DND-41 (cell line): ENCODE measurements at regions not wholly inside any gene's neighbourhood (a gene's known extent, or its start where the extent isn't known, plus 50 kb on each side); places are given as distances from the start of the nearest gene placed in this dataset.

Source experiments
- ATAC-seq: fragments of 200-7000 bp; cut with Tn5 transposase; 3 replicates; pipeline ENCODE4 v1.9.1; 2021; ENCODE audit warnings: low read depth; ENCODE audit not compliant: insufficient read depth
- DNase-seq: peaks from one replicate; pipeline ENCODE4 v3.0.0-alpha.2; 2020
- H2AFZ ChIP-seq: 2 replicates; pipeline ENCODE4 v1.6.0; 2012; ENCODE audit warnings: low read depth, low read length
- H3K27ac ChIP-seq: 2 replicates; pipeline ENCODE4 v1.5.1; 2012; ENCODE audit warnings: low read length, inconsistent platforms
- H3K27me3 ChIP-seq: fragments of 200-600 bp; sonication (generic); 2 replicates; pipeline ENCODE4 v1.6.0; 2012; ENCODE audit warnings: low read length, mild to moderate bottlenecking, inconsistent platforms; ENCODE audit not compliant: insufficient read depth, poor library complexity
- H3K36me3 ChIP-seq: 2 replicates; pipeline ENCODE4 v1.5.1; 2012; ENCODE audit warnings: low read length, inconsistent platforms; ENCODE audit not compliant: insufficient read depth
- H3K4me1 ChIP-seq: 2 replicates; pipeline ENCODE4 v1.5.1; 2012; ENCODE audit warnings: mild to moderate bottlenecking, low read length; ENCODE audit not compliant: insufficient read depth
- H3K4me2 ChIP-seq: 2 replicates; pipeline ENCODE4 v1.6.0; 2012; ENCODE audit warnings: mild to moderate bottlenecking, moderate library complexity, low read length, inconsistent platforms; ENCODE audit not compliant: insufficient read depth
- H3K4me3 ChIP-seq, 2 experiments: fragments of 200-600 bp in 1 of 2; shearing (Covaris generic) in 1 of 2; 2 replicates each; pipeline ENCODE4 v1.5.1; 2012 to 2016; ENCODE audit warnings: inconsistent platforms in 2 of 2, low read length in 2 of 2, mild to moderate bottlenecking in 2 of 2, low read depth in 1 of 2, moderate library complexity in 1 of 2
- H3K79me2 ChIP-seq: 2 replicates; pipeline ENCODE4 v1.6.0; 2012; ENCODE audit warnings: low read length, inconsistent platforms; ENCODE audit not compliant: insufficient read depth
- H3K9ac ChIP-seq: 2 replicates; pipeline ENCODE4 v1.6.0; 2012; ENCODE audit warnings: low read depth, mild to moderate bottlenecking, inconsistent platforms, low read length, moderate library complexity
- H3K9me3 ChIP-seq: 2 replicates; pipeline ENCODE4 v1.5.1; 2012; ENCODE audit warnings: low read length, moderate library complexity, mild to moderate bottlenecking, inconsistent platforms; ENCODE audit not compliant: insufficient read depth, severe bottlenecking
- H4K20me1 ChIP-seq: 2 replicates; pipeline ENCODE4 v1.6.0; 2012; ENCODE audit warnings: low read length; ENCODE audit not compliant: insufficient read depth
- CTCF ChIP-seq: IDR thresholded peaks from 2 replicates; pipeline ENCODE4 v1.5.1; 2012; ENCODE audit warnings: borderline replicate concordance, low read length, moderate library complexity, mild to moderate bottlenecking; ENCODE audit not compliant: poor library complexity, severe bottlenecking; ENCODE audit errors: extremely low read depth
- EZH2 ChIP-seq: IDR thresholded peaks from 3 replicates; pipeline ENCODE4 v1.6.1; 2012; ENCODE audit warnings: borderline replicate concordance, low read depth, mild to moderate bottlenecking, moderate library complexity, low read length, inconsistent platforms; ENCODE audit not compliant: severe bottlenecking

GRCh38 chr18:75124991-75125381, 84.0 kb downstream of the PTGR3 start:
- H3K27ac ChIP-seq = no peak overlapping the region
- no peaks in the 10 kb centered on the region for H3K79me2 ChIP-seq
- DNase-seq (no peak), ATAC-seq (no peak)
- no peak overlapping the region for H3K4me2 ChIP-seq
- no peaks in the 10 kb centered on the region for H4K20me1 ChIP-seq
- H3K27me3 ChIP-seq = peaks cover 4% of the 10 kb centered on the region
- H2AFZ ChIP-seq = no peak overlapping the region
- H3K4me1 ChIP-seq = no peaks in the 10 kb centered on the region
- TF ChIP-seq CTCF = no peak
- no peak for TF ChIP-seq EZH2
- no peaks in the 10 kb centered on the region for H3K9me3 ChIP-seq
- H3K4me3 ChIP-seq = no peak overlapping the region
- H3K9ac ChIP-seq = no peak overlapping the region
- no peaks in the 10 kb centered on the region for H3K36me3 ChIP-seq

DNA sequence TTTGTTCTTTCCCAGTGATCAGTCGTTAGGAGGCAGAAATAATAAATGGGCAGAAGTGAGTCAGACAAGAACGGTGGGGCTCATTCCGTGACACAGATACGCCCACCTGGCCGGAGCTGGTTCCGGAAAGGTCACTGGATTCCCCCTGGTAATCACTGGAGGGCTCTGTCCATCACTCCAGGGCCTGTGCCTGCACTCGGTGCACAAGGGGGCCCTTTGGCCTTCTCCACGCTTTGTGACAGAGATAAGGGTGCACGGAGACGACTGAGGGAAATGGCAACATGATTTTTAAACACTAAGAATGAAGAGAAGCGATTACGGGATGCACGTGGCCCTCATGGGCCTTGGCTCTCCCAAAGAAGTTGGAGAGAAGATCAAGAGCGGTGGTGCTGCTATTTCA, 84.4 kb downstream of the PTGR3 start:
- H3K4me1 ChIP-seq = no peaks in the 10 kb centered on the region
- H3K9ac ChIP-seq = no peak overlapping the region
- no peaks in the 10 kb centered on the region for H3K79me2 ChIP-seq
- H3K4me3 ChIP-seq = no peak overlapping the region
- no peak overlapping the region for H3K4me2 ChIP-seq
- ATAC-seq (no peak), DNase-seq (no peak)
- H4K20me1 ChIP-seq = no peaks in the 10 kb centered on the region
- peaks cover 4% of the 10 kb centered on the region for H3K27me3 ChIP-seq
- H3K9me3 ChIP-seq = no peaks in the 10 kb centered on the region
- no peak for TF ChIP-seq EZH2
- no peak for TF ChIP-seq CTCF
- no peak overlapping the region for H2AFZ ChIP-seq
- H3K36me3 ChIP-seq = no peaks in the 10 kb centered on the region
- H3K27ac ChIP-seq = no peak overlapping the region

GRCh38 chr18:75123113-75123512, 85.8 kb downstream of the PTGR3 start:
- ATAC-seq = no peak
- no peak overlapping the region for H2AFZ ChIP-seq
- H3K27ac ChIP-seq = no peak overlapping the region
- H3K4me3 ChIP-seq = no peak overlapping the region
- peaks cover 7% of the 10 kb centered on the region for H3K27me3 ChIP-seq
- DNase-seq = no peak
- H3K4me2 ChIP-seq = no peak overlapping the region
- TF ChIP-seq CTCF = no peak
- no peaks in the 10 kb centered on the region for H3K4me1 ChIP-seq
- no peaks in the 10 kb centered on the region for H4K20me1 ChIP-seq
- no peaks in the 10 kb centered on the region for H3K79me2 ChIP-seq
- no peak overlapping the region for H3K9ac ChIP-seq
- no peaks in the 10 kb centered on the region for H3K9me3 ChIP-seq
- H3K36me3 ChIP-seq = no peaks in the 10 kb centered on the region

DNA sequence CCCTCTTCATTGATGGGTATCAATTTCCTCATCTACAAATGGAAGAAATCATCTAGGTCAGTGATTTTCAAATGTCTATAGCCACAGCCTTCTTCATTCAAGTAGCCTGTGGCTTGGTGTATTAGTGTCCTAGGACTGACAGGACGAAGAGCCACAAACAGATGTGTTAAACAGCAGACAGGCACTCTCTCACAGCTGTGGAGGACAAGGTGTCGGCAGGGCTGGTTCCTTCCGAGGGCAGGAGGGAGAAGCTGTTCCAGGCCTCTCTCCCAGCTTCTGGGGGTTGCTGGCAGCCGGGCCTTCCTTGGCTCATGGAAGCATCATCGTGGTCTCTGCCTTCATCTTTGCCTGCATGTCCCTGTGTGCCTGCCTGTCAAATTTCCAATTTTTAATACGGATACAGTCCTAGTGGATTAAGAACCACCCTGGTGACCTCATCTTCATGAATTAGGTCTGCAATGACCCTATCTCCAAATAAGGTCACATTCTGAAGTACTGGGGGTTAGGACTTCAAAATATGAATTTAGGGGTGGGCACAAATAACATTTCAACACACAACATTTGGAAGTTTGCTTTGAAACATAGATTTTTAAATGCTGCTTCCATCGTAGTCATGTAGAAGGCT, 86.5 kb downstream of the PTGR3 start:
- Histone ChIP-seq H2AFZ (no peak overlapping the region), H3K9me3 (no peaks in the 10 kb centered on the region), H3K27me3 (peaks cover 7% of the 10 kb centered on the region), H3K4me2 (no peak overlapping the region), H4K20me1 (no peaks in the 10 kb centered on the region), H3K36me3 (no peaks in the 10 kb centered on the region), H3K4me3 (no peak overlapping the region), H3K4me1 (no peaks in the 10 kb centered on the region), H3K79me2 (no peaks in the 10 kb centered on the region), H3K9ac (no peak overlapping the region), H3K27ac (no peak overlapping the region)
- no peak for DNase-seq
- no peak for TF ChIP-seq EZH2
- no peak for TF ChIP-seq CTCF
- no peak for ATAC-seq
